ENCODE measurements at regions not wholly inside any gene's neighbourhood (a gene's known extent, or its start where the extent isn't known, plus 50 kb on each side); places are given as distances from the start of the nearest gene placed in this dataset.
"Not testable (repeated sequence)": the region's sequence is repeated elsewhere in the genome, so short reads cannot be mapped to it uniquely, and the experiment has no call there.

- WGBS, 2 donors, result 76 to 86% methylated on average over 3 of the region's 3 CpGs
Measured at GRCh38 chrX:6946168-6946567, 201.3 kb upstream of the STS start.

GRCh38 chrX:6941041-6941440, 206.5 kb upstream of the STS start:
- Histone ChIP-seq H3K4me1 (no peaks in the 10 kb centered on the region), H3K9me3 (no peaks in the 10 kb centered on the region), H3K4me3 (no peak overlapping the region), H3K27ac (no peak overlapping the region), H3K27me3 (no peaks in the 10 kb centered on the region), H3K36me3 (no peaks in the 10 kb centered on the region)
- ATAC-seq (no peak), DNase-seq (no peak), FAIRE-seq (no peak)
- intact Hi-C loops (cut with DNase I), result no loop called here
- TF ChIP-seq CTCF (IDR thresholded peaks at IDR 0.05), result no peak

More at GRCh38 chrX:6946168-6946567, 201.3 kb upstream of the STS start:
- no peak for TF ChIP-seq CTCF (IDR thresholded peaks at IDR 0.05)
- no peaks in the 10 kb centered on the region for H3K36me3 ChIP-seq
- no peak for FAIRE-seq
- DNase-seq, result no peak
- no peak for ATAC-seq
- H3K4me3 ChIP-seq, result no peak overlapping the region
- no peaks in the 10 kb centered on the region for H3K27me3 ChIP-seq
- no peaks in the 10 kb centered on the region for H3K9me3 ChIP-seq
- H3K4me1 ChIP-seq, result no peaks in the 10 kb centered on the region
- H3K27ac ChIP-seq, result no peak overlapping the region
- intact Hi-C loops (cut with DNase I), result no loop called here

GRCh38 chrX:6932942-6933341, 214.6 kb upstream of the STS start:
- H3K4me3 ChIP-seq; H3K4me1 ChIP-seq; ATAC-seq; intact Hi-C loops (cut with DNase I); H3K9me3 ChIP-seq; H3K36me3 ChIP-seq; H3K27ac ChIP-seq; FAIRE-seq; H3K27me3 ChIP-seq; DNase-seq: not testable (repeated sequence)
- WGBS, 2 donors, result 90 to 93% methylated on average over 7 of the region's 9 CpGs

- intact Hi-C loops (cut with DNase I), result no loop called here
- Histone ChIP-seq H3K27me3 (no peaks in the 10 kb centered on the region), H3K27ac (no peak overlapping the region), H3K9me3 (no peaks in the 10 kb centered on the region), H3K4me3 (no peak overlapping the region), H3K36me3 (no peaks in the 10 kb centered on the region), H3K4me1 (no peaks in the 10 kb centered on the region)
- WGBS, 2 donors, result 78 to 85% methylated on average over 4 of the region's 4 CpGs
- TF ChIP-seq CTCF (IDR thresholded peaks at IDR 0.05), result no peak
- FAIRE-seq, result no peak
- no peak for DNase-seq
- no peak for ATAC-seq
Measured at GRCh38 chrX:6930307-6930849, 217.1 kb upstream of the STS start.

- no peak for DNase-seq
- no peak for ATAC-seq
- Histone ChIP-seq H3K9me3 (no peaks in the 10 kb centered on the region), H3K4me1 (no peaks in the 10 kb centered on the region), H3K4me3 (no peak overlapping the region), H3K27me3 (no peaks in the 10 kb centered on the region), H3K27ac (no peak overlapping the region), H3K36me3 (no peaks in the 10 kb centered on the region)
- no peak for TF ChIP-seq CTCF (IDR thresholded peaks at IDR 0.05)
- WGBS, 2 donors, result 90 to 92% methylated on average over 8 of the region's 8 CpGs
- FAIRE-seq, result no peak
- intact Hi-C loops (cut with DNase I), result no loop called here
Measured at GRCh38 chrX:6924443-6925077, 223.0 kb upstream of the STS start.

All from pancreas (tissue), 10 donors.